ES-I3 (cell line): ENCODE measurements at regions not wholly inside any gene's neighbourhood (a gene's known extent, or its start where the extent isn't known, plus 50 kb on each side); places are given as distances from the start of the nearest gene placed in this dataset.
"Not testable (repeated sequence)": the region's sequence is repeated elsewhere in the genome, so short reads cannot be mapped to it uniquely, and the experiment has no call there.

Source experiments
- H3K36me3 ChIP-seq: 2 replicates; pipeline ENCODE4 v1.6.1; 2013; ENCODE audit warnings: mild to moderate bottlenecking, low read length, control low read depth, moderate library complexity; ENCODE audit not compliant: insufficient read depth
- H3K4me1 ChIP-seq: 2 replicates; pipeline ENCODE4 v1.6.1; 2013; ENCODE audit warnings: mild to moderate bottlenecking, control low read depth, low read length; ENCODE audit not compliant: insufficient read depth
- H3K9ac ChIP-seq: 2 replicates; pipeline ENCODE4 v1.6.1; 2013; ENCODE audit warnings: low read depth, mild to moderate bottlenecking, low read length, moderate library complexity
- H3K9me3 ChIP-seq: 2 replicates; pipeline ENCODE4 v1.6.1; 2013; ENCODE audit warnings: mild to moderate bottlenecking, low read length, moderate library complexity; ENCODE audit not compliant: control insufficient read depth, insufficient read depth

GRCh38 chr6:21726676-21727075 lies 133.1 kb downstream of the SOX4 start:
- Histone ChIP-seq H3K9ac (no peak overlapping the region), H3K9me3 (no peaks in the 10 kb centered on the region), H3K36me3 (no peaks in the 10 kb centered on the region)

DNA sequence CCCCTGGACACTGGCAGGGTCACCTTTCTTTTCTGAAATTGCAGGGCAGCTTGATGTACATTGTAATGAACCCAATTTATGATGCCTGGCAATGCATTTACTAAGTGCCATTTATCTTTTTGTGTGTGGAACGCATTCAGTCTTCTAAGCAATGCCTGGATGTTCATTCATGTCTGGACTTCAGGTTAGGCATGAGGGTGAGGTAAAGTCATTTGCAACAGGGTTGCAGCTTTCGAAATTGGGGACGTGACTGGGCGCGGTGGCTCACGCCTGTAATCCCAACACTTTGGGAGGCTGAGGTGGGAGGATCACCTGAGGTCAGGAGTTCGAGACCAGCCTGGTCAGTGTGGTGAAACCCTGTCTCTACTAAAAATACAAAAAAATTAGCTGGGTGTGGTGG lies 134.6 kb downstream of the SOX4 start:
- no peaks in the 10 kb centered on the region for H3K9me3 ChIP-seq
- no peak overlapping the region for H3K9ac ChIP-seq
- H3K4me1 ChIP-seq, result peaks cover 28% of the 10 kb centered on the region
- no peaks in the 10 kb centered on the region for H3K36me3 ChIP-seq

More at GRCh38 chr6:21726676-21727075, 133.1 kb downstream of the SOX4 start:
- peaks cover 22% of the 10 kb centered on the region for H3K4me1 ChIP-seq

DNA sequence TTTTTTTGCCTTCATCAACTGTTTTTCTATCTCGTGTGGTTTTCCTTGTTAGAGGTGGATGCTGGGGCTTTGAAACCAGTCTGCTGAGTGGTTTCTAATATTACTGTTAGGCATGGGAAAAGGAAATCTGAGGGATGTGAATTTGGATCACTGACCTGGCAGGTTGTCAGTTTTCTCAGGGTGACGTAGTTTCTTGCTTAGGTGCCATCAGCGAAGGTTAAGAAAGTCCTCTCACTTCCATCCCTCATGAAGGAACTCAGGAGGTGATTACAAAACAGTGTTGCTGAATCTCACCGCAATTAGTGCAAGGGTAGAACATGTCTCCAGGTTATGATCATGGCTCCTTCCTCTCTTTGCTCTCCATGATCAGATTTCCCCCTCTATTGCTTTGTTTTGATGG lies 135.9 kb downstream of the SOX4 start:
- Histone ChIP-seq H3K9ac (no peak overlapping the region), H3K36me3 (no peaks in the 10 kb centered on the region), H3K9me3 (no peaks in the 10 kb centered on the region), H3K4me1 (peaks cover 22% of the 10 kb centered on the region)

GRCh38 chr6:21730533-21730932 lies 137.0 kb downstream of the SOX4 start:
- H3K9me3 ChIP-seq, result no peaks in the 10 kb centered on the region

GRCh38 chr6:21731411-21732031 lies 138.0 kb downstream of the SOX4 start:
- Histone ChIP-seq H3K36me3 (no peaks in the 10 kb centered on the region), H3K9me3 (no peaks in the 10 kb centered on the region), H3K4me1 (peaks cover 27% of the 10 kb centered on the region), H3K9ac (no peak overlapping the region)

More at GRCh38 chr6:21730533-21730932, 137.0 kb downstream of the SOX4 start:
- no peaks in the 10 kb centered on the region for H3K36me3 ChIP-seq
- H3K4me1 ChIP-seq, result peaks cover 22% of the 10 kb centered on the region
- no peak overlapping the region for H3K9ac ChIP-seq

GRCh38 chr6:21732032-21732730 lies 138.6 kb downstream of the SOX4 start:
- H3K4me1 ChIP-seq, result peaks cover 31% of the 10 kb centered on the region
- H3K9me3 ChIP-seq, H3K36me3 ChIP-seq, H3K9ac ChIP-seq: not testable (repeated sequence)

- Histone ChIP-seq H3K4me1 (peaks cover 34% of the 10 kb centered on the region), H3K9ac (no peak overlapping the region), H3K9me3 (no peaks in the 10 kb centered on the region), H3K36me3 (no peaks in the 10 kb centered on the region)
These were observed 139.2 kb downstream of the SOX4 start for GRCh38 chr6:21732731-21733130.

GRCh38 chr6:21733311-21733710 lies 139.8 kb downstream of the SOX4 start:
- Histone ChIP-seq H3K9me3 (no peaks in the 10 kb centered on the region), H3K36me3 (no peaks in the 10 kb centered on the region), H3K9ac (no peak overlapping the region), H3K4me1 (peaks cover 39% of the 10 kb centered on the region)

DNA sequence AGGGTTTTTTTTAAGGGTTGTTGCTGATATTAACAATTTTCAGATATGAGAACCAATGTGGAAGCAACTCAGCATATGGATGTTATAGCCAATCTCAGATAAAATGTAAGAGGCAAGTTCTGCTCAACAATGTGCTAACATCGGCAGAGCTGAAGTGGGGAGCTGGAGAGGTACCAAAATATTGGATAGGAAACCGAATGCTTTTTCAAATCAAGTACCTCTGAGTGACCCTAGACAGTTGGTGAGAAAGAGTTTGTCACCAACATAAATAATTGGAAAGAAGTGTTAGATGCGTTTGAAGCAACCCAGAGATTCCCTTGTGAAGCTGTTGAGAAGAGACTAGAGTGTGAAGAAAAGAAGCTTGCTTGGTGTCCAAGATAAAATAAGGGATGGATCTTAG lies 140.7 kb downstream of the SOX4 start:
- Histone ChIP-seq H3K36me3 (no peaks in the 10 kb centered on the region), H3K4me1 (peaks cover 46% of the 10 kb centered on the region)

GRCh38 chr6:21738180-21739094 lies 144.9 kb downstream of the SOX4 start:
- H3K9ac ChIP-seq, result no peak overlapping the region
- no peaks in the 10 kb centered on the region for H3K36me3 ChIP-seq
- H3K4me1 ChIP-seq, result peaks cover 59% of the 10 kb centered on the region
- no peaks in the 10 kb centered on the region for H3K9me3 ChIP-seq

More for the DNA sequence above, 140.7 kb downstream of the SOX4 start:
- no peaks in the 10 kb centered on the region for H3K9me3 ChIP-seq
- no peak overlapping the region for H3K9ac ChIP-seq

GRCh38 chr6:21739241-21739640 lies 145.7 kb downstream of the SOX4 start:
- H3K4me1 ChIP-seq, result peaks cover 56% of the 10 kb centered on the region
- H3K9ac ChIP-seq, result peak overlapping the region; percentile 21; the same call in 1 of the 2 replicates
- no peaks in the 10 kb centered on the region for H3K36me3 ChIP-seq
- no peaks in the 10 kb centered on the region for H3K9me3 ChIP-seq

DNA sequence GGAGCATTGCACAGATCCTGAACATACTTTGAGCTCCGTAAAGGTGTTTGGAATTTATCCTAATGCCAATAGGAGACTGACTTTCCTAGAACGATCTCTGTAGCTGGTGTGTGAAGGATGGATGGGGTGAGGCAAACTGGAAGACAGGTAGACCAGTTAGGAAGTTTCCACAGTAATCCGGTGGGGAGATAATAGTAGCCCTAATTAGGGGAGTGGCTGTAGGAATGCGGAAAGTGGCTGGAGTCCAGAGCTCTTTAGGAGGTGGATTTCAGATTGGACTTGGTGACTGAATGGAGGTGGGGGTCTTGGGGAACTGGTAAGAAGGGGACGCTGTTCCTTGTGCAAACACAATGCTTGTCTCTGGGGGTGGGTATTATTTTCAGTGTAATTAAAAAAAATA lies 146.3 kb downstream of the SOX4 start:
- H3K4me1 ChIP-seq, result peaks cover 56% of the 10 kb centered on the region
- H3K9ac ChIP-seq, result peak overlapping the region; percentile 29; the same call in 1 of the 2 replicates
- H3K36me3 ChIP-seq, result no peaks in the 10 kb centered on the region
- H3K9me3 ChIP-seq, result no peaks in the 10 kb centered on the region

- Histone ChIP-seq H3K36me3 (no peaks in the 10 kb centered on the region), H3K9ac (peak overlapping the region; percentile 29), H3K4me1 (peaks cover 56% of the 10 kb centered on the region), H3K9me3 (no peaks in the 10 kb centered on the region)
These were observed 147.0 kb downstream of the SOX4 start for GRCh38 chr6:21740376-21741124.
